NCI-H146 (cell line): ENCODE measurements at regions not wholly inside any gene's neighbourhood (a gene's known extent, or its start where the extent isn't known, plus 50 kb on each side); places are given as distances from the start of the nearest gene placed in this dataset.
"Not testable (repeated sequence)": the region's sequence is repeated elsewhere in the genome, so short reads cannot be mapped to it uniquely, and the experiment has no call there.

Source experiments
- DNase-seq: peaks from one replicate; lab custom pipeline; 2025; lab: John Stamatoyannopoulos, UW

GRCh38 chr1:98119796-98120195, 199.0 kb upstream of the DPYD start:
- no peak for DNase-seq

- no peak for DNase-seq
Observed at GRCh38 chr1:98113811-98114210, 193.0 kb upstream of the DPYD start.

GRCh38 chr1:98112626-98113025, 191.8 kb upstream of the DPYD start:
- no peak for DNase-seq

- no peak for DNase-seq
Observed at GRCh38 chr1:98110674-98111073, 189.8 kb upstream of the DPYD start.

GRCh38 chr1:98108378-98108777, 187.5 kb upstream of the DPYD start:
- DNase-seq = not testable (repeated sequence)

GRCh38 chr1:98107256-98107655, 186.4 kb upstream of the DPYD start:
- no peak for DNase-seq

GRCh38 chr1:98104289-98104688, 183.5 kb upstream of the DPYD start:
- no peak for DNase-seq

GRCh38 chr1:98103617-98104285, 182.9 kb upstream of the DPYD start:
- no peak for DNase-seq

GRCh38 chr1:98102345-98103030, 181.7 kb upstream of the DPYD start:
- no peak for DNase-seq

- no peak for DNase-seq
Observed at GRCh38 chr1:98101364-98101763, 180.5 kb upstream of the DPYD start.

- no peak for DNase-seq
Observed at GRCh38 chr1:98099501-98099900, 178.7 kb upstream of the DPYD start.

- DNase-seq = no peak
Observed at GRCh38 chr1:98098473-98098872, 177.6 kb upstream of the DPYD start.

GRCh38 chr1:98090351-98090750, 169.5 kb upstream of the DPYD start:
- DNase-seq = no peak

GRCh38 chr1:98088381-98088780, 167.5 kb upstream of the DPYD start:
- no peak for DNase-seq

- no peak for DNase-seq
Observed at GRCh38 chr1:98086796-98087441, 166.1 kb upstream of the DPYD start.

GRCh38 chr1:98086156-98086555, 165.3 kb upstream of the DPYD start:
- no peak for DNase-seq

- DNase-seq = no peak
Observed at GRCh38 chr1:98084188-98084587, 163.4 kb upstream of the DPYD start.

- no peak for DNase-seq
Observed at GRCh38 chr1:98081944-98082343, 161.1 kb upstream of the DPYD start.

- DNase-seq = no peak
Observed at GRCh38 chr1:98078596-98078995, 157.8 kb upstream of the DPYD start.

GRCh38 chr1:98077691-98078090, 156.9 kb upstream of the DPYD start:
- DNase-seq = no peak

GRCh38 chr1:98075626-98076025, 154.8 kb upstream of the DPYD start:
- no peak for DNase-seq

- no peak for DNase-seq
Observed at GRCh38 chr1:98073823-98074222, 153.0 kb upstream of the DPYD start.

GRCh38 chr1:98073106-98073505, 152.3 kb upstream of the DPYD start:
- DNase-seq = no peak
